Endothelial cell (in vitro differentiated cells): ENCODE measurements at regions not wholly inside any gene's neighbourhood (a gene's known extent, or its start where the extent isn't known, plus 50 kb on each side); places are given as distances from the start of the nearest gene placed in this dataset.

ENCODE experiments used
- DNase-seq: peaks from one replicate; pipeline ENCODE4 v3.0.0; 2021; ENCODE audit warnings: low spot score
- H3K27ac Mint-ChIP-seq: one replicate; pipeline ENCODE4 v1.8.0; 2021; ENCODE audit warnings: mixed read lengths, inconsistent platforms; ENCODE audit not compliant: unreplicated experiment
- H3K27me3 Mint-ChIP-seq: one replicate; pipeline ENCODE4 v1.8.0; 2021; ENCODE audit warnings: mild to moderate bottlenecking, moderate library complexity, mixed read lengths, inconsistent platforms; ENCODE audit not compliant: unreplicated experiment
- H3K36me3 Mint-ChIP-seq: one replicate; pipeline ENCODE4 v1.8.0; 2021; ENCODE audit warnings: mild to moderate bottlenecking, low read depth, mixed read lengths, inconsistent platforms; ENCODE audit not compliant: unreplicated experiment
- H3K4me1 Mint-ChIP-seq: one replicate; pipeline ENCODE4 v1.8.0; 2021; ENCODE audit warnings: mild to moderate bottlenecking, mixed read lengths, inconsistent platforms; ENCODE audit not compliant: unreplicated experiment
- H3K4me3 Mint-ChIP-seq: one replicate; pipeline ENCODE4 v1.8.0; 2021; ENCODE audit warnings: mild to moderate bottlenecking, mixed read lengths, inconsistent platforms; ENCODE audit not compliant: unreplicated experiment
- H3K9me3 Mint-ChIP-seq: one replicate; pipeline ENCODE4 v1.8.0; 2021; ENCODE audit warnings: mixed read lengths, inconsistent platforms; ENCODE audit not compliant: unreplicated experiment
- TF ChIP-seq, protein P1 (sequence below): fragments of 200-600 bp; sonication (generic); IDR thresholded peaks from one replicate; pipeline ENCODE4 v1.5.0; 2021; ENCODE audit warnings: antibody characterized with exemption; ENCODE audit not compliant: unreplicated experiment

DNA sequence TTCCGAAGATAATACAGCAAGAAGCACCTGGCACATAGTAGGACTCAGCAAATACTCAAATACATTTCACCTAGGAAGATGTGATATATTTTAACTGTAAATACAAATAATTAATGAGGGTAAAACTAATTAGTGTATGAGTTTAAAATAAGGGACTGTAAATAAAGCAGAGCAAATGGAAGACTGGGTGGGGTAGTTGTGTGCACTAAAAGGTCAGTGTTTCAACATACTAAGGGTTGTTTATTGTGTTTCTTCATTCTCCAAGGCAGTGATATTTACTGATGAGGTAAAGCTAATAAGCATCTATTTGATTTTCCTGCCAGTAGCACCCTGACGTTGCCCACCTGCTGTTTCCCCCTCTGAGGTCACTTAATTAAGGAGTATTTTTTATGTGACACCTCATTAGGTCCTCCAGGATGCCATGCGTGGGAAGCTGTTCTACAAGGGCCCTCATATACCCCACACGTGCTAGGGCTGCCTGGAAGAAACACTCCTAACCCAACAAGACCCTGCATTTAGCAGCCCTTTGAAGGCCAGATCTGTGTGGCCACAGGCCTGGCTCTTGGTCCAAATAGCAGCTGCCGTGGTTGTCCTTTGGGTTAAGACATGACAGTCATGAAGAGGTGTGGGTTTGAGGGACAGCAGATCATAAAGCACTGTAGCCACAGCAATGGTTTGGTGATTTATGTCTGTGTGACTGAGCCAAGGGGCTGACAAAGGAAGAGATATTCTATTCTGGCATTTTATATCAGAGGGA lies 97.5 kb upstream of the RPS23 start:
- Mint-ChIP-seq H3K4me3 (no peak overlapping the region), H3K27ac (no peak overlapping the region), H3K9me3 (peaks cover 3% of the 10 kb centered on the region), H3K27me3 (peaks cover 1% of the 10 kb centered on the region), H3K4me1 (no peaks in the 10 kb centered on the region), H3K36me3 (peaks cover 3% of the 10 kb centered on the region)
- no peak for DNase-seq
- TF ChIP-seq, protein P1, sequence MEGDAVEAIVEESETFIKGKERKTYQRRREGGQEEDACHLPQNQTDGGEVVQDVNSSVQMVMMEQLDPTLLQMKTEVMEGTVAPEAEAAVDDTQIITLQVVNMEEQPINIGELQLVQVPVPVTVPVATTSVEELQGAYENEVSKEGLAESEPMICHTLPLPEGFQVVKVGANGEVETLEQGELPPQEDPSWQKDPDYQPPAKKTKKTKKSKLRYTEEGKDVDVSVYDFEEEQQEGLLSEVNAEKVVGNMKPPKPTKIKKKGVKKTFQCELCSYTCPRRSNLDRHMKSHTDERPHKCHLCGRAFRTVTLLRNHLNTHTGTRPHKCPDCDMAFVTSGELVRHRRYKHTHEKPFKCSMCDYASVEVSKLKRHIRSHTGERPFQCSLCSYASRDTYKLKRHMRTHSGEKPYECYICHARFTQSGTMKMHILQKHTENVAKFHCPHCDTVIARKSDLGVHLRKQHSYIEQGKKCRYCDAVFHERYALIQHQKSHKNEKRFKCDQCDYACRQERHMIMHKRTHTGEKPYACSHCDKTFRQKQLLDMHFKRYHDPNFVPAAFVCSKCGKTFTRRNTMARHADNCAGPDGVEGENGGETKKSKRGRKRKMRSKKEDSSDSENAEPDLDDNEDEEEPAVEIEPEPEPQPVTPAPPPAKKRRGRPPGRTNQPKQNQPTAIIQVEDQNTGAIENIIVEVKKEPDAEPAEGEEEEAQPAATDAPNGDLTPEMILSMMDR: no peak

DNA sequence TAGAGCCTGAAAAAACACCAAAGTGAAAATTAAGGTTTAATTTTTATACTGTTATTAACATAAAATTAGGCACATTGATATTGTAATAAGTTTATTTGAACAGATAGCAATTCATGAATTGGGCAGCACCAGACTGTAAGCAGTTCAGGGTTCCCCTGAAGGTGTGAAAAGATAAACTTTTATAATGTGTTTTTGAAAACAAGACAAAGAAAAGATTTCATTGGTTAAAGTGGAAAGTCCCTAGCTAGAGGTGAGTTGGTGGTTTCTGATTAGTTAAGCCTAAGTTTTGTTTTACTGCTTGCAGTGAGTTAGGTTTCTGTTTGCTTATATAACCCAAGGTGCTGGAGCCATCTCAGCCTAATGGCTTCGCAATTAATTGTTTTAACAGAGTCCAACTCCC lies 96.5 kb upstream of the RPS23 start:
- TF ChIP-seq, protein P1: no peak
- no peak for DNase-seq
- no peaks in the 10 kb centered on the region for H3K4me1 Mint-ChIP-seq
- H3K9me3 Mint-ChIP-seq: no peaks in the 10 kb centered on the region
- H3K27ac Mint-ChIP-seq: no peak overlapping the region
- no peak overlapping the region for H3K4me3 Mint-ChIP-seq
- peaks cover 1% of the 10 kb centered on the region for H3K27me3 Mint-ChIP-seq
- H3K36me3 Mint-ChIP-seq: peaks cover 3% of the 10 kb centered on the region

DNA sequence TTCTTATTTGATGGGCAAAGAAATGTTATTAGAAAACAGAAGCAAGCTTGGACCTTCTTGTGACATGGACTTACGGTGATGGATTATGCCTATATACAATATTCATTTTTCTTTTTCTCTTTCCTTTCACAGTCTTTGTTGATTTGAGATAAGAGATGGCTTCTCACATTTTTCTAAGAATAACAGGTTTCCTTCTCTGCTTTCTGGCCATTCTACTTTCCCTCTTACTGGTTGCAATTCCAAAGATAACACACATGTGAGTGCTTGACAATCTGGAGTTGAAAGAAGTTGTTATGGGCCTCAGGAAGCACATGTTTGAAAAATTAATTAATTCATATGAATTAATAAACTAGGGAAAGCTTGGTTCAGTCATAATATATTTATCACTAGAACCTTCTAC lies 89.8 kb upstream of the RPS23 start:
- peaks cover 6% of the 10 kb centered on the region for H3K4me1 Mint-ChIP-seq
- H3K27ac Mint-ChIP-seq: no peak overlapping the region
- no peaks in the 10 kb centered on the region for H3K27me3 Mint-ChIP-seq
- H3K4me3 Mint-ChIP-seq: no peak overlapping the region
- TF ChIP-seq, protein P1: no peak
- DNase-seq: no peak
- no peaks in the 10 kb centered on the region for H3K9me3 Mint-ChIP-seq
- no peaks in the 10 kb centered on the region for H3K36me3 Mint-ChIP-seq

DNA sequence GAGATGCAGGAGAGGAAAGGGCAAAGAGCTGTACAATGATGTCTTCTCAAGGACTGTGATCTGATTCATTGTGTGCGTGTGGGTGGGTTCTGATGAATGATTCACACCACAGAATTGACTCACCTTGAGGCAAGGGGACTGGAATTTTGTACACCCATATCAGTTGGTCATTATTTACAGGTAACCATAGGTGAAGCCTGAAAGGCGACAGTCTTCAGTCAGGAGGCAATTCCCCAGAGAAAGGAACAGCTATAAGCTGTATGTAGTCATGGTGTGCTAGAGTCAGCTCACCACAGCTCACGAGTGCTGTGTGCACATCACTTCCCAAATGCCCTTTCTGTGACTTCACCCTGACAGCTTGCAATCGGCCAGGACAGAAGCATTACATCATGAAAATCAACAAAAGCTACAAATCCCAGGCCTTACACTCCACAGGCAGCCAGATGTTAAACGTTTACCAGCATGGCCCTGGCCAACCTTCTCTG lies 87.6 kb upstream of the RPS23 start:
- TF ChIP-seq, protein P1: no peak
- Mint-ChIP-seq H3K4me1 (peaks cover 6% of the 10 kb centered on the region), H3K27ac (no peak overlapping the region), H3K4me3 (no peak overlapping the region), H3K36me3 (no peaks in the 10 kb centered on the region), H3K9me3 (no peaks in the 10 kb centered on the region), H3K27me3 (no peaks in the 10 kb centered on the region)
- no peak for DNase-seq

DNA sequence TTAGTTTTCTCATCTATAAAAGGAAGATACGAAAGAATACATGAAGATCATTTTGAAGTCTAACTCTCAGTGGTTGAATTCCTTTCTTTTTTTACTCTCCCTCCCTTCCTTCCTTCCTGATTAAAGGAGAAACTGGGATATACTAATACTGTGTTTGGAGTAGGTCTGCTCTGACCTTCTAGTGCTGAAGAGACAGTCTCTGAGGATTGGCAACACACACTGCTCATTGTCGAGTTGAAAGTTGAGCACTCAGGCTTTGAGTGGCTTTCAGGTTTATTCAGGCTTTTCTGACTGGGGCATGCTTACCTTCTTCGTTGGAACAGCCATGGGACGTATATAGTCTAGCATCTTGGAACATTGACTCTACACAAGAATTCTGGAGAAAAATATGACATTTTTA lies 86.9 kb upstream of the RPS23 start:
- no peak for DNase-seq
- Mint-ChIP-seq H3K27ac (no peak overlapping the region), H3K4me3 (no peak overlapping the region), H3K9me3 (no peaks in the 10 kb centered on the region), H3K36me3 (no peaks in the 10 kb centered on the region), H3K4me1 (peaks cover 6% of the 10 kb centered on the region), H3K27me3 (no peaks in the 10 kb centered on the region)
- TF ChIP-seq, protein P1: no peak
